Kidney capillary endothelial cell (primary cell): ENCODE measurements at regions not wholly inside any gene's neighbourhood (a gene's known extent, or its start where the extent isn't known, plus 50 kb on each side); places are given as distances from the start of the nearest gene placed in this dataset.

ENCODE experiments used
- DNase-seq: peaks from one replicate; pipeline ENCODE4 v3.0.0-alpha.2; 2018; ENCODE audit warnings: low spot score

- no peak for DNase-seq
These were observed 103.4 kb downstream of the QRFPR start for GRCh38 chr4:121277194-121278105.

GRCh38 chr4:121273191-121273590, 107.6 kb downstream of the QRFPR start:
- DNase-seq = no peak

- DNase-seq = peak; percentile 10
These were observed 108.3 kb downstream of the QRFPR start for GRCh38 chr4:121272526-121272925.

- DNase-seq = peak; percentile 44
These were observed 106.3 kb upstream of the TNIP3 start for GRCh38 chr4:121270389-121270788.

- no peak for DNase-seq
These were observed 104.9 kb upstream of the TNIP3 start for GRCh38 chr4:121269001-121269400.

- DNase-seq = no peak
These were observed 102.9 kb upstream of the TNIP3 start for GRCh38 chr4:121266982-121267381.

GRCh38 chr4:121256887-121257466, 92.9 kb upstream of the TNIP3 start:
- DNase-seq = no peak

GRCh38 chr4:121255986-121256750, 92.0 kb upstream of the TNIP3 start:
- DNase-seq = peak; percentile 84

GRCh38 chr4:121253961-121254360, 89.8 kb upstream of the TNIP3 start:
- no peak for DNase-seq

GRCh38 chr4:121252224-121252806, 88.2 kb upstream of the TNIP3 start:
- peak; percentile 57 for DNase-seq

GRCh38 chr4:121248747-121249146, 84.6 kb upstream of the TNIP3 start:
- DNase-seq = no peak

GRCh38 chr4:121246698-121247097, 82.6 kb upstream of the TNIP3 start:
- DNase-seq = no peak

- DNase-seq = no peak
These were observed 79.4 kb upstream of the TNIP3 start for GRCh38 chr4:121243485-121243884.

GRCh38 chr4:121242188-121242750, 78.1 kb upstream of the TNIP3 start:
- DNase-seq = no peak

- no peak for DNase-seq
These were observed 75.8 kb upstream of the TNIP3 start for GRCh38 chr4:121239951-121240350.

GRCh38 chr4:121238461-121238860, 74.3 kb upstream of the TNIP3 start:
- DNase-seq = no peak

GRCh38 chr4:121237069-121237399, 72.9 kb upstream of the TNIP3 start:
- no peak for DNase-seq

GRCh38 chr4:121236353-121237068, 72.4 kb upstream of the TNIP3 start:
- no peak for DNase-seq

- DNase-seq = no peak
These were observed 69.9 kb upstream of the TNIP3 start for GRCh38 chr4:121233982-121234381.

GRCh38 chr4:121229993-121230392, 65.9 kb upstream of the TNIP3 start:
- DNase-seq = no peak

- no peak for DNase-seq
These were observed 64.7 kb upstream of the TNIP3 start for GRCh38 chr4:121228848-121229247.
